ENCODE measurements at regions not wholly inside any gene's neighbourhood (a gene's known extent, or its start where the extent isn't known, plus 50 kb on each side); places are given as distances from the start of the nearest gene placed in this dataset.

DNA sequence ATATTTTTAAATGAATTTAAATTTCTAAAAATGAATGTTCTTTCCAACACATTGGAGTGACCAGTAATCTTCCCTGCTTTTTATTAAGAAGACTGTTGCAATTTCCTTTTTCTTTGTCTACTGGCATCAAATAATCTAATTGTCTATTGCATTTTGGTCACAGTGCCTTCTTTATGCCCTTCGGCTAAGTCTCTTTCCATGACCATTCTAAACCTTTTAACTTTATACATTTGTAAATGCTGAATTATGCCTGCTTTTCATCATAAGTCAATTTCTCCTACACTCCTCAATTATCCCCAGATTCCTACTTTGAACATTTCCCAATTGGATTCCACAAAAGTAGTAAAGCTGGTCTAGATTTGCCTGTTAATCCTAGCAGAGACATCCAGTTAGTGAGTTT, 69.1 kb upstream of the HSF2 start:
- H3K4me3 ChIP-seq, result no peak overlapping the region
- no peaks in the 10 kb centered on the region for H3K27me3 ChIP-seq
- DNase-seq (ENCODE audit: low spot score), result no peak
- no peaks in the 10 kb centered on the region for H3K4me1 ChIP-seq
- no peaks in the 10 kb centered on the region for H3K9me3 ChIP-seq
- no peaks in the 10 kb centered on the region for H3K36me3 ChIP-seq
- no peak overlapping the region for H3K27ac ChIP-seq
- TF ChIP-seq, protein P1, sequence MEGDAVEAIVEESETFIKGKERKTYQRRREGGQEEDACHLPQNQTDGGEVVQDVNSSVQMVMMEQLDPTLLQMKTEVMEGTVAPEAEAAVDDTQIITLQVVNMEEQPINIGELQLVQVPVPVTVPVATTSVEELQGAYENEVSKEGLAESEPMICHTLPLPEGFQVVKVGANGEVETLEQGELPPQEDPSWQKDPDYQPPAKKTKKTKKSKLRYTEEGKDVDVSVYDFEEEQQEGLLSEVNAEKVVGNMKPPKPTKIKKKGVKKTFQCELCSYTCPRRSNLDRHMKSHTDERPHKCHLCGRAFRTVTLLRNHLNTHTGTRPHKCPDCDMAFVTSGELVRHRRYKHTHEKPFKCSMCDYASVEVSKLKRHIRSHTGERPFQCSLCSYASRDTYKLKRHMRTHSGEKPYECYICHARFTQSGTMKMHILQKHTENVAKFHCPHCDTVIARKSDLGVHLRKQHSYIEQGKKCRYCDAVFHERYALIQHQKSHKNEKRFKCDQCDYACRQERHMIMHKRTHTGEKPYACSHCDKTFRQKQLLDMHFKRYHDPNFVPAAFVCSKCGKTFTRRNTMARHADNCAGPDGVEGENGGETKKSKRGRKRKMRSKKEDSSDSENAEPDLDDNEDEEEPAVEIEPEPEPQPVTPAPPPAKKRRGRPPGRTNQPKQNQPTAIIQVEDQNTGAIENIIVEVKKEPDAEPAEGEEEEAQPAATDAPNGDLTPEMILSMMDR (IDR thresholded peaks at IDR 0.05), result no peak

DNA sequence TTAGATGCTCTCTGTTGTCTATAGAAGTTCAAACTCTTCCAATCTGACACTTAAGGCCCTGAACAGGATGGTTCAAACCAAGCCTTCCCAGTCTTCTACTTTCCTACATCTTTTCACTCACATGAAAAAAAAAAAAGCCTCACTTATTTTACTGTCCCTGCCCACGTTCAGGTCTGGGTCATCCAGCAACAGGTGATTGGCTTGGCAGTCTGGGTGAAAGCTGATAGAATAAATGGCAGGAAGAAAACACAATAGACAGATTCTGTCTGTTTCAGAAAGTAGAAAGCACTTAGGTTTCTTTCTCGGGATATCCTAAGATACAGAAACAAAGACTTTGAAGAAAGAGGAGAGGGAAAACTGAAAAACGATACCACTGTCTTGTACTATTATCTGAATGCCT, 61.8 kb upstream of the HSF2 start:
- no peaks in the 10 kb centered on the region for H3K4me1 ChIP-seq
- H3K9me3 ChIP-seq, result no peaks in the 10 kb centered on the region
- H3K36me3 ChIP-seq, result no peaks in the 10 kb centered on the region
- H3K27ac ChIP-seq, result no peak overlapping the region
- TF ChIP-seq, protein P1 (IDR thresholded peaks at IDR 0.05), result no peak
- H3K4me3 ChIP-seq, result no peak overlapping the region
- H3K27me3 ChIP-seq, result no peaks in the 10 kb centered on the region
- no peak for DNase-seq (ENCODE audit: low spot score)

GRCh38 chr6:122339661-122340060, 59.8 kb upstream of the HSF2 start:
- no peaks in the 10 kb centered on the region for H3K9me3 ChIP-seq
- DNase-seq (ENCODE audit: low spot score), result no peak
- H3K4me1 ChIP-seq, result no peaks in the 10 kb centered on the region
- TF ChIP-seq, protein P1 (IDR thresholded peaks at IDR 0.05), result no peak
- H3K36me3 ChIP-seq, result no peaks in the 10 kb centered on the region
- no peak overlapping the region for H3K4me3 ChIP-seq
- H3K27me3 ChIP-seq, result no peaks in the 10 kb centered on the region
- no peak overlapping the region for H3K27ac ChIP-seq

DNA sequence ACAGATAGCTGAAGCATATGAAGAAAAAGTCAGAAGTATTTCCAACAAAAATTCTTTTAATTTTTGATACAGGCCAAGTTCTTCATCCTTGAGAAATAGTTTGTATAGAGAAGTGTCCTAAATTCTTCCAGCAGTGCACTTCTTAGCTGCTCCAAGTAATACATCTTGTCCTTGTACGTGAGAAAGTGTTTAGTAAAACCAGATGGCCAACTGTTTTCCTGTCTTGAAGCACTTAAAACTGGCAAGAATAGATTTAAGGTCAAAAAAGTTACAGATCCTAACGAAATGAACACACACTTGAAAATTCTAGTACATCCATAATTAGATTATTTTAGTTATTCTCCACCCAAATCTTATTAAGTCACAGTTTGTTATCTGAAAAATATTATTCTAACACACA, 52.2 kb upstream of the HSF2 start:
- H3K27me3 ChIP-seq, result no peaks in the 10 kb centered on the region
- TF ChIP-seq, protein P1 (IDR thresholded peaks at IDR 0.05), result no peak
- H3K4me1 ChIP-seq, result no peaks in the 10 kb centered on the region

DNA sequence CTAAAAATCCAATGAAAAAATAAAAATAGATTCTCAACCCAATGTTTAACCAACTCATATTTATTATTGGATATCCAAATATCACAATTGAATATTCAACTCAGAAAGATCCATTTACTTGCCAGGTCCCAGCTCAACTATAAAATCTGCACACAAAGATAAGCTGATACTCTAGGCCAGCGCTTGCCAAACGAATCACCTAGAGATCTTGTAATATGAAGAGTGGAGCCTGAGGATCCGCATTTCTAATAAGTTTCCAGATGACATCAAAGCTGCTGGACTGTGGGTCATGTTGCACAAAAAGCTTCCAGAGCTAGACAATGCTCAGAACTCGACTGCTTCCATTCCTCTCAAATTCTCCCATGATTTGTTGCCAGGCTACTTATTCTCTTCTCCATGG, 51.7 kb upstream of the HSF2 start:
- Histone ChIP-seq H3K9me3 (no peaks in the 10 kb centered on the region), H3K4me1 (no peaks in the 10 kb centered on the region), H3K36me3 (no peaks in the 10 kb centered on the region), H3K27me3 (no peaks in the 10 kb centered on the region), H3K27ac (no peak overlapping the region), H3K4me3 (no peak overlapping the region)
- TF ChIP-seq, protein P1 (IDR thresholded peaks at IDR 0.05), result no peak
- DNase-seq (ENCODE audit: low spot score), result no peak

More for the DNA sequence above, 52.2 kb upstream of the HSF2 start:
- Histone ChIP-seq H3K27ac (no peak overlapping the region), H3K36me3 (no peaks in the 10 kb centered on the region), H3K4me3 (no peak overlapping the region), H3K9me3 (no peaks in the 10 kb centered on the region)
- no peak for DNase-seq (ENCODE audit: low spot score)
